ENCODE measurements at regions not wholly inside any gene's neighbourhood (a gene's known extent, or its start where the extent isn't known, plus 50 kb on each side); places are given as distances from the start of the nearest gene placed in this dataset.

GRCh38 chr10:10662716-10663408 is 354.8 kb upstream of the CELF2 start:
- no peaks in the 10 kb centered on the region for H3K9me3 ChIP-seq (ENCODE audit: control insufficient read depth in 4 of 4, low read length in 3 of 4)
- H3K27ac ChIP-seq (ENCODE audit: low read depth in 1 of 2, low read length in 2 of 2), result no peak overlapping the region
- H3K4me3 ChIP-seq (ENCODE audit: low read depth in 1 of 3, low read length in 3 of 3), result no peak overlapping the region
- H3K4me1 ChIP-seq (ENCODE audit: control insufficient read depth in 4 of 4, insufficient read depth in 4 of 4, low read length in 3 of 4), result no peaks in the 10 kb centered on the region
- WGBS, result 31% methylated on average over 6 of the region's 6 CpGs
- H3K27me3 ChIP-seq (ENCODE audit: control insufficient read depth in 4 of 4, insufficient read depth in 4 of 4, low read length in 3 of 4), result no peaks in the 10 kb centered on the region
- no peak for DNase-seq (ENCODE audit: low spot score)
- H3K9ac ChIP-seq (ENCODE audit: low read depth in 1 of 2, low read length in 2 of 2), result no peak overlapping the region
- TF ChIP-seq EGR1 (IDR thresholded peaks at IDR 0.05; ENCODE audit: low read depth in 2 of 2), result no peak
- TF ChIP-seq RAD21 (IDR thresholded peaks at IDR 0.05), result no peak
- TF ChIP-seq, protein P1, sequence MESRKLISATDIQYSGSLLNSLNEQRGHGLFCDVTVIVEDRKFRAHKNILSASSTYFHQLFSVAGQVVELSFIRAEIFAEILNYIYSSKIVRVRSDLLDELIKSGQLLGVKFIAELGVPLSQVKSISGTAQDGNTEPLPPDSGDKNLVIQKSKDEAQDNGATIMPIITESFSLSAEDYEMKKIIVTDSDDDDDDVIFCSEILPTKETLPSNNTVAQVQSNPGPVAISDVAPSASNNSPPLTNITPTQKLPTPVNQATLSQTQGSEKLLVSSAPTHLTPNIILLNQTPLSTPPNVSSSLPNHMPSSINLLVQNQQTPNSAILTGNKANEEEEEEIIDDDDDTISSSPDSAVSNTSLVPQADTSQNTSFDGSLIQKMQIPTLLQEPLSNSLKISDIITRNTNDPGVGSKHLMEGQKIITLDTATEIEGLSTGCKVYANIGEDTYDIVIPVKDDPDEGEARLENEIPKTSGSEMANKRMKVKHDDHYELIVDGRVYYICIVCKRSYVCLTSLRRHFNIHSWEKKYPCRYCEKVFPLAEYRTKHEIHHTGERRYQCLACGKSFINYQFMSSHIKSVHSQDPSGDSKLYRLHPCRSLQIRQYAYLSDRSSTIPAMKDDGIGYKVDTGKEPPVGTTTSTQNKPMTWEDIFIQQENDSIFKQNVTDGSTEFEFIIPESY (IDR thresholded peaks at IDR 0.05), result no peak
- TF ChIP-seq JUND (IDR thresholded peaks at IDR 0.05), result no peak
- TF ChIP-seq FOXA1 (IDR thresholded peaks at IDR 0.05), result no peak
- no peak for TF ChIP-seq SP1 (IDR thresholded peaks at IDR 0.05)
- no peak for TF ChIP-seq FOXA2 (IDR thresholded peaks at IDR 0.05)
- no peak for TF ChIP-seq MAX (IDR thresholded peaks at IDR 0.05)
- no peak for TF ChIP-seq TAF1 (conservative IDR thresholded peaks at IDR 0.05)
- TF ChIP-seq RXRA (IDR thresholded peaks at IDR 0.05), result no peak
- TF ChIP-seq HNF4G (IDR thresholded peaks at IDR 0.05), result no peak
- no peak for TF ChIP-seq NR2F2 (IDR thresholded peaks at IDR 0.05)
- TF ChIP-seq, protein P2, sequence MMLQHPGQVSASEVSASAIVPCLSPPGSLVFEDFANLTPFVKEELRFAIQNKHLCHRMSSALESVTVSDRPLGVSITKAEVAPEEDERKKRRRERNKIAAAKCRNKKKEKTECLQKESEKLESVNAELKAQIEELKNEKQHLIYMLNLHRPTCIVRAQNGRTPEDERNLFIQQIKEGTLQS (IDR thresholded peaks at IDR 0.05), result no peak
- no peak for TF ChIP-seq GABPA (IDR thresholded peaks at IDR 0.05 in 1 of 2, conservative IDR thresholded peaks at IDR 0.05 in 1 of 2)
- TF ChIP-seq HNF4A (conservative IDR thresholded peaks at IDR 0.05), result no peak
- TF ChIP-seq, protein P3, sequence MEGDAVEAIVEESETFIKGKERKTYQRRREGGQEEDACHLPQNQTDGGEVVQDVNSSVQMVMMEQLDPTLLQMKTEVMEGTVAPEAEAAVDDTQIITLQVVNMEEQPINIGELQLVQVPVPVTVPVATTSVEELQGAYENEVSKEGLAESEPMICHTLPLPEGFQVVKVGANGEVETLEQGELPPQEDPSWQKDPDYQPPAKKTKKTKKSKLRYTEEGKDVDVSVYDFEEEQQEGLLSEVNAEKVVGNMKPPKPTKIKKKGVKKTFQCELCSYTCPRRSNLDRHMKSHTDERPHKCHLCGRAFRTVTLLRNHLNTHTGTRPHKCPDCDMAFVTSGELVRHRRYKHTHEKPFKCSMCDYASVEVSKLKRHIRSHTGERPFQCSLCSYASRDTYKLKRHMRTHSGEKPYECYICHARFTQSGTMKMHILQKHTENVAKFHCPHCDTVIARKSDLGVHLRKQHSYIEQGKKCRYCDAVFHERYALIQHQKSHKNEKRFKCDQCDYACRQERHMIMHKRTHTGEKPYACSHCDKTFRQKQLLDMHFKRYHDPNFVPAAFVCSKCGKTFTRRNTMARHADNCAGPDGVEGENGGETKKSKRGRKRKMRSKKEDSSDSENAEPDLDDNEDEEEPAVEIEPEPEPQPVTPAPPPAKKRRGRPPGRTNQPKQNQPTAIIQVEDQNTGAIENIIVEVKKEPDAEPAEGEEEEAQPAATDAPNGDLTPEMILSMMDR (IDR thresholded peaks at IDR 0.05; ENCODE audit: low read depth, low read length, missing input control), result no peak
- no peak for TF ChIP-seq YY1 (IDR thresholded peaks at IDR 0.05)
- TF ChIP-seq, protein P4, sequence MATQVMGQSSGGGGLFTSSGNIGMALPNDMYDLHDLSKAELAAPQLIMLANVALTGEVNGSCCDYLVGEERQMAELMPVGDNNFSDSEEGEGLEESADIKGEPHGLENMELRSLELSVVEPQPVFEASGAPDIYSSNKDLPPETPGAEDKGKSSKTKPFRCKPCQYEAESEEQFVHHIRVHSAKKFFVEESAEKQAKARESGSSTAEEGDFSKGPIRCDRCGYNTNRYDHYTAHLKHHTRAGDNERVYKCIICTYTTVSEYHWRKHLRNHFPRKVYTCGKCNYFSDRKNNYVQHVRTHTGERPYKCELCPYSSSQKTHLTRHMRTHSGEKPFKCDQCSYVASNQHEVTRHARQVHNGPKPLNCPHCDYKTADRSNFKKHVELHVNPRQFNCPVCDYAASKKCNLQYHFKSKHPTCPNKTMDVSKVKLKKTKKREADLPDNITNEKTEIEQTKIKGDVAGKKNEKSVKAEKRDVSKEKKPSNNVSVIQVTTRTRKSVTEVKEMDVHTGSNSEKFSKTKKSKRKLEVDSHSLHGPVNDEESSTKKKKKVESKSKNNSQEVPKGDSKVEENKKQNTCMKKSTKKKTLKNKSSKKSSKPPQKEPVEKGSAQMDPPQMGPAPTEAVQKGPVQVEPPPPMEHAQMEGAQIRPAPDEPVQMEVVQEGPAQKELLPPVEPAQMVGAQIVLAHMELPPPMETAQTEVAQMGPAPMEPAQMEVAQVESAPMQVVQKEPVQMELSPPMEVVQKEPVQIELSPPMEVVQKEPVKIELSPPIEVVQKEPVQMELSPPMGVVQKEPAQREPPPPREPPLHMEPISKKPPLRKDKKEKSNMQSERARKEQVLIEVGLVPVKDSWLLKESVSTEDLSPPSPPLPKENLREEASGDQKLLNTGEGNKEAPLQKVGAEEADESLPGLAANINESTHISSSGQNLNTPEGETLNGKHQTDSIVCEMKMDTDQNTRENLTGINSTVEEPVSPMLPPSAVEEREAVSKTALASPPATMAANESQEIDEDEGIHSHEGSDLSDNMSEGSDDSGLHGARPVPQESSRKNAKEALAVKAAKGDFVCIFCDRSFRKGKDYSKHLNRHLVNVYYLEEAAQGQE (IDR thresholded peaks at IDR 0.05), result no peak
- H3K36me3 ChIP-seq (ENCODE audit: control insufficient read depth in 4 of 4, insufficient read depth in 3 of 4, low read depth in 1 of 4, low read length in 3 of 4), result no peaks in the 10 kb centered on the region
